ENCODE measurements at regions not wholly inside any gene's neighbourhood (a gene's known extent, or its start where the extent isn't known, plus 50 kb on each side); places are given as distances from the start of the nearest gene placed in this dataset.

DNA sequence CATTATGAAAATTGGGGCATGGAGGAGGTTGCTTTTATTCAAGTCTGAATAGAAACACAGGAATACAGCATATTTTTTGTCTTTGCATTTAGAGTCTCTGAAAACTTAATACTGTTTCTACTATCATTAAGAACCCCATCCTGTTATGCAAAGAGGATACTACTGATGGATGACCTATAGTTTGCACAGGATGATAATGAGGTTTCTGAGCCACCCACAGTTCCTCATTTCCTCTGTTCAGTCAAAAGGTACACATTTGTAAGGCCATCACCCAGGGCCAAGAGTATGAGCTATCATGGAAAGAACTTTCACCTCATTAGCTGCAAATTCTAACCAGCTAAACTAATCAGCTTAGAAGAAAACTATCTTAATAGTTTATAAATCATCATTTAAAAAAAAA, 213.0 kb upstream of the CHRM2 start:
- H3K27me3 ChIP-seq = no peaks in the 10 kb centered on the region
- H3K9me3 ChIP-seq = no peaks in the 10 kb centered on the region
- no peak overlapping the region for H3K27ac ChIP-seq
- no peak for DNase-seq
- no peak overlapping the region for H3K4me3 ChIP-seq
- no peak for ATAC-seq
- H3K36me3 ChIP-seq = no peaks in the 10 kb centered on the region
- intact Hi-C loops (cut with DNase I) = no loop called here
- TF ChIP-seq, protein P1, sequence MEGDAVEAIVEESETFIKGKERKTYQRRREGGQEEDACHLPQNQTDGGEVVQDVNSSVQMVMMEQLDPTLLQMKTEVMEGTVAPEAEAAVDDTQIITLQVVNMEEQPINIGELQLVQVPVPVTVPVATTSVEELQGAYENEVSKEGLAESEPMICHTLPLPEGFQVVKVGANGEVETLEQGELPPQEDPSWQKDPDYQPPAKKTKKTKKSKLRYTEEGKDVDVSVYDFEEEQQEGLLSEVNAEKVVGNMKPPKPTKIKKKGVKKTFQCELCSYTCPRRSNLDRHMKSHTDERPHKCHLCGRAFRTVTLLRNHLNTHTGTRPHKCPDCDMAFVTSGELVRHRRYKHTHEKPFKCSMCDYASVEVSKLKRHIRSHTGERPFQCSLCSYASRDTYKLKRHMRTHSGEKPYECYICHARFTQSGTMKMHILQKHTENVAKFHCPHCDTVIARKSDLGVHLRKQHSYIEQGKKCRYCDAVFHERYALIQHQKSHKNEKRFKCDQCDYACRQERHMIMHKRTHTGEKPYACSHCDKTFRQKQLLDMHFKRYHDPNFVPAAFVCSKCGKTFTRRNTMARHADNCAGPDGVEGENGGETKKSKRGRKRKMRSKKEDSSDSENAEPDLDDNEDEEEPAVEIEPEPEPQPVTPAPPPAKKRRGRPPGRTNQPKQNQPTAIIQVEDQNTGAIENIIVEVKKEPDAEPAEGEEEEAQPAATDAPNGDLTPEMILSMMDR (IDR thresholded peaks at IDR 0.05) = no peak
- no peaks in the 10 kb centered on the region for H3K4me1 ChIP-seq

DNA sequence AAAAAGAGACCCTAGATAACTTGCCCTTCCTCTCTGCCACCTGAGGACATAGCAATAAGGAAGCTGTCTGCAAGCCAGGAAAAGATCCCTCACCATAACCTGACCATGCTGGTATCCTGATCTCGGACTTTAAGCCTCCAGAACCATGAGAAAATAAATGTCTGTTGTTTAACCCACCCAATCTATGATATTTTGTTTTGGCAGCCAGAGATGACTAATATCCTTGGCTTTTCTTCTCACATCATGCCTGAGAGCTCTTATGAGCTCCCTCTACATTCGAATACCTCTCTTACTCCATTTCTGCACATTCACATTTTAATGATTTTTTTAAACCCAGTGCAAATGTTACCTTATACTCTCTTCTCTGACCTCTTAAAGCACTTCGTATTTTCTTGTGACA, 214.0 kb upstream of the CHRM2 start:
- TF ChIP-seq, protein P1 (IDR thresholded peaks at IDR 0.05) = no peak
- H3K36me3 ChIP-seq = no peaks in the 10 kb centered on the region
- DNase-seq (no peak), ATAC-seq (no peak)
- H3K4me3 ChIP-seq = no peak overlapping the region
- no peaks in the 10 kb centered on the region for H3K27me3 ChIP-seq
- H3K27ac ChIP-seq = no peak overlapping the region
- intact Hi-C loops (cut with DNase I) = no loop called here
- H3K4me1 ChIP-seq = no peaks in the 10 kb centered on the region
- H3K9me3 ChIP-seq = no peaks in the 10 kb centered on the region

DNA sequence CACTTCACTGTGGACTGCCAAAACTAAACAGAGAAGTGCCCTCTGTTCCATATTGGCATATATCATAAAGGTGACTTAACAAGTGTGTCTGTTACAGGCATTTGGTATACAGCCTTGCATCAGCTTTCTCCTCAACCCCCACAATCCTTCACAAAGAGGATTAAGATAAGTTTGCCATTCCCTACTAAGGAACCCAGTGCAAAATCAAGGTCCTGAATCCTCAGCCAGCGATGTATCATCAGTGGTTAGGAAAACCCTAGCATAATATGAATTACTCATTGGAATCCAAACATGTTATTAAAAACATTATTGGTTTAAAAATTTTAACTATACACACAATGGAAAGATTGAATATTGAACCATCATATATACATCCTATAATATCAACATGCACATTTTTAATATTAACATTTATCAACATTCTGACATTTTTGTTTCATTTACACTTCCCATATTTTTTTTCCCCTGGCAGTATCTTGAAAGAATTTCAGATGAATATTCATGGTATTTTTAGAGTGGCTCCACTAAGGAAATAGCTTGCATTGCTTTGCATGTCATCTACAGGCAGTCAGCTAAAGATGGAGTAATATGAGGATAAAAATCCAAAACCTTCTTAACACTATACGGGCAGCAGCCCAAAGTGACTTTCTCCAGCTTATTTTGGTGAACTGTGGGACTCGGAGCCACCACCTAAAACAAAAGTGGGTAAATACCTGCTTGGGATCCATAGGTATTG, 215.6 kb upstream of the CHRM2 start:
- Histone ChIP-seq H3K4me1 (no peaks in the 10 kb centered on the region), H3K27me3 (no peaks in the 10 kb centered on the region), H3K4me3 (no peak overlapping the region), H3K36me3 (no peaks in the 10 kb centered on the region), H3K9me3 (peaks cover 0 to 2% of the 10 kb centered on the region in 2 donors), H3K27ac (no peak overlapping the region)
- intact Hi-C loops (cut with DNase I) = no loop called here
- no peak for DNase-seq
- TF ChIP-seq, protein P1 (IDR thresholded peaks at IDR 0.05) = no peak
- no peak for ATAC-seq

DNA sequence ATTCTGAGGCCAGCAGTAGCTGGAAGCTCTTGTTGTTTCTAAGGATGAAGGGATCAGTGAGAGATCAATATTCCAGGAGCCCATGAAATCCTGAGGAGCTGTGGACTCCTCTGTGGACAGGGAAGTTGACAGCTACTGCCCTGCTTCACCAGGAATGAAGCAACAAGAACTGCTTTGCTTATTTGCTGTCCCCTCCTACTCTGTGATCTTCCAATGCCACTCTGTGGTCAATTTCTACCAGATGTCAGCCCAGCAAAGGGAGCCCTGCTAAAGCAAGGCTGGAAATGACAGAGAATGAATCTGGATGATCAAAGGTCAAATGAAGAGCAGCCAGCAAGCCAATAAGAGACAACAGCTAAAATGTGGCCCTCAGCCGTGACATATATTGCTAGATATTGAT, 227.5 kb upstream of the CHRM2 start:
- no peaks in the 10 kb centered on the region for H3K36me3 ChIP-seq
- ATAC-seq (no peak), DNase-seq (no peak)
- H3K4me3 ChIP-seq = no peak overlapping the region
- no peaks in the 10 kb centered on the region for H3K9me3 ChIP-seq
- TF ChIP-seq, protein P1 (IDR thresholded peaks at IDR 0.05) = no peak
- no peaks in the 10 kb centered on the region for H3K4me1 ChIP-seq
- H3K27ac ChIP-seq = no peak overlapping the region
- no peaks in the 10 kb centered on the region for H3K27me3 ChIP-seq
- intact Hi-C loops (cut with DNase I) = no loop called here

DNA sequence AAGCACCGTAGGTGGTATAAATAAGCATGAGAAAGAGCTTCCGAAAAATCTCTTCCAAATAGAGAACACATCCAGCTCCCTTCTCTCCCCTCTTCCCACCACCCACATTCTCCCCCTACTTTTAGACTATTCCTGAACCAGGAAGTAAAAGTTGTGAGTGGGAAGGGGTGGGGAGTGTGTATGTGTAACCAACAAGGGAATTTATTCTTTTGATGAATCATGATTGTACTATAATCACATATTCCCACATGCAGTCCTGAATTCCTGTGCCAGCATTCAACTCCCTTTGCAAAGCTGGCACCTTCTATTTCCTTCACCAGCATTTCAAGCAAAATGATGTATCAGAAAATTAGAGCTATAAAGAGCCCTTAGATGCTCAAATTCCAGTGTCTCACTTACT, 230.6 kb upstream of the CHRM2 start:
- DNase-seq (no peak), ATAC-seq (no peak)
- H3K27ac ChIP-seq = no peak overlapping the region
- H3K4me3 ChIP-seq = no peak overlapping the region
- H3K27me3 ChIP-seq = no peaks in the 10 kb centered on the region
- intact Hi-C loops (cut with DNase I) = no loop called here
- H3K36me3 ChIP-seq = no peaks in the 10 kb centered on the region
- TF ChIP-seq, protein P1 (IDR thresholded peaks at IDR 0.05) = no peak
- no peaks in the 10 kb centered on the region for H3K4me1 ChIP-seq
- H3K9me3 ChIP-seq = no peaks in the 10 kb centered on the region

Measured in left lung (tissue), 4 donors.